ENCODE measurements at regions not wholly inside any gene's neighbourhood (a gene's known extent, or its start where the extent isn't known, plus 50 kb on each side); places are given as distances from the start of the nearest gene placed in this dataset.

- H3K4me3 ChIP-seq: no peak overlapping the region
- no peak for TF ChIP-seq CTCF (IDR thresholded peaks at IDR 0.05)
- TF ChIP-seq POLR2A (IDR thresholded peaks at IDR 0.05): no peak
- no peaks in the 10 kb centered on the region for H3K4me1 ChIP-seq
- no peak overlapping the region for H3K27ac ChIP-seq
- ATAC-seq (no peak), DNase-seq (peak in 2 of 4 donors; percentile 5 to 8)
- no peaks in the 10 kb centered on the region for H3K27me3 ChIP-seq
- H3K36me3 ChIP-seq (replicated peaks in 1 of 2; ENCODE audit: insufficient read depth in 1 of 2, low read depth in 2 of 2): no peaks in the 10 kb centered on the region
- intact Hi-C loops (cut with DNase I): no loop called here
- H3K9me3 ChIP-seq: no peaks in the 10 kb centered on the region
Observed at GRCh38 chr7:12133865-12134264, 77.2 kb upstream of the TMEM106B start.

DNA sequence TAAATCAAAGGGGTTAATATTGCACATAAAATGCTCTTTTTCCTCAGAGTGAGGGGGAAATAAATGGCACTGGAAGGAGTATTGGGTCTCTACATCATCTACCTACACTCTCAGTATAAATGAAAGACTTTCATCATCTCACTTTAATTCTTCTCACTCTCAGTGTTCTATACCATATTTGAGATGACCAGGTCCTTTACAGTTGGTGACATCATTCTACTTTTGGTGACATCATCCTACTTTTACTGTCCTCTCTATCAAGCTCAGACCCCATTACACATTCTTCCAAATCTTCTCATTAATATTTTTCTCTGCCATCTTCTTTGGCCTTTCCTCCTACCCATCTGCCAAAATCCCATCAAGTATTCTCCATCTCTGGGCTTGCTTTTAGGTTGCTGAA lies 74.6 kb upstream of the TMEM106B start:
- no peak overlapping the region for H3K4me3 ChIP-seq
- H3K27ac ChIP-seq: no peak overlapping the region
- no peak for DNase-seq
- H3K4me1 ChIP-seq: no peaks in the 10 kb centered on the region
- no peaks in the 10 kb centered on the region for H3K9me3 ChIP-seq
- intact Hi-C loops (cut with DNase I): no loop called here
- TF ChIP-seq CTCF (IDR thresholded peaks at IDR 0.05) (no peak), POLR2A (IDR thresholded peaks at IDR 0.05) (no peak)
- ATAC-seq: no peak
- H3K36me3 ChIP-seq (replicated peaks in 1 of 2; ENCODE audit: insufficient read depth in 1 of 2, low read depth in 2 of 2): no peaks in the 10 kb centered on the region
- H3K27me3 ChIP-seq: no peaks in the 10 kb centered on the region

DNA sequence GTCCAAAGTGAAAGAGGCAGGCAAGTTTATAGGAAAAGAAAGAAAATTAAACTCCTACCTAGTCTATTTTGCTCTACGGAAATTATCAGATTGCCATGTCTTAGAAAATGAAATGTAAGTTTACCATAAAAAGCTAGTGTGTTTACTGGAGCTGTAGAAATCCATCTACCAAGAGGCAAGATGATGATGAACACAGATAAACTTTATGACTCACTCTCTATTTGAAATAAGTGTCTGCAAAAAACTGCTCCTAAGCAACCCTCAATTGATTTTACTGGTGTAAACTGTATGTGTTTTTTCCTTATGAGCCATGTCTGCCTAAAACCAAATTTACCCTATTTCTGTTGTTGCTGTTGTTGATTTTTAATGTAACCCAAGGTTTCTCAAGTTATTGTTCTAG lies 73.8 kb upstream of the TMEM106B start:
- DNase-seq (no peak), ATAC-seq (no peak)
- no peaks in the 10 kb centered on the region for H3K27me3 ChIP-seq
- H3K4me3 ChIP-seq: no peak overlapping the region
- no peaks in the 10 kb centered on the region for H3K36me3 ChIP-seq (replicated peaks in 1 of 2; ENCODE audit: insufficient read depth in 1 of 2, low read depth in 2 of 2)
- intact Hi-C loops (cut with DNase I): no loop called here
- no peaks in the 10 kb centered on the region for H3K9me3 ChIP-seq
- TF ChIP-seq CTCF (IDR thresholded peaks at IDR 0.05) (no peak), POLR2A (IDR thresholded peaks at IDR 0.05) (no peak)
- H3K27ac ChIP-seq: no peak overlapping the region
- WGBS, 2 donors: 29 to 77% methylated on average over 1 of the region's 1 CpG
- no peaks in the 10 kb centered on the region for H3K4me1 ChIP-seq

- no peak for DNase-seq
- 73 to 77% methylated on average over 4 of the region's 4 CpGs for WGBS, 2 donors
- H3K9me3 ChIP-seq: no peaks in the 10 kb centered on the region
- no peaks in the 10 kb centered on the region for H3K4me1 ChIP-seq
- TF ChIP-seq POLR2A (IDR thresholded peaks at IDR 0.05) (no peak), CTCF (IDR thresholded peaks at IDR 0.05) (no peak)
- H3K27ac ChIP-seq: no peak overlapping the region
- intact Hi-C loops (cut with DNase I): no loop called here
- no peak for ATAC-seq
- H3K4me3 ChIP-seq: no peak overlapping the region
- H3K27me3 ChIP-seq: no peaks in the 10 kb centered on the region
- H3K36me3 ChIP-seq (replicated peaks in 1 of 2; ENCODE audit: insufficient read depth in 1 of 2, low read depth in 2 of 2): no peaks in the 10 kb centered on the region
Observed at GRCh38 chr7:12138421-12138820, 72.7 kb upstream of the TMEM106B start.

GRCh38 chr7:12139416-12139815 lies 71.7 kb upstream of the TMEM106B start:
- no peak overlapping the region for H3K27ac ChIP-seq
- TF ChIP-seq POLR2A (IDR thresholded peaks at IDR 0.05) (no peak), CTCF (IDR thresholded peaks at IDR 0.05) (no peak)
- WGBS, 2 donors: 76 to 77% methylated on average over 6 of the region's 6 CpGs
- no peak for DNase-seq
- H3K36me3 ChIP-seq (replicated peaks in 1 of 2; ENCODE audit: insufficient read depth in 1 of 2, low read depth in 2 of 2): no peaks in the 10 kb centered on the region
- no peak for ATAC-seq
- no peaks in the 10 kb centered on the region for H3K4me1 ChIP-seq
- H3K27me3 ChIP-seq: no peaks in the 10 kb centered on the region
- intact Hi-C loops (cut with DNase I): no loop called here
- no peaks in the 10 kb centered on the region for H3K9me3 ChIP-seq
- H3K4me3 ChIP-seq: no peak overlapping the region
